SW480 (cell line): ENCODE measurements at regions not wholly inside any gene's neighbourhood (a gene's known extent, or its start where the extent isn't known, plus 50 kb on each side); places are given as distances from the start of the nearest gene placed in this dataset.
"Not testable (repeated sequence)": the region's sequence is repeated elsewhere in the genome, so short reads cannot be mapped to it uniquely, and the experiment has no call there.

Source experiments
- DNase-seq: peaks from one replicate; pipeline ENCODE4 v3.0.0-alpha.2; 2016; ENCODE audit warnings: low spot score

DNA sequence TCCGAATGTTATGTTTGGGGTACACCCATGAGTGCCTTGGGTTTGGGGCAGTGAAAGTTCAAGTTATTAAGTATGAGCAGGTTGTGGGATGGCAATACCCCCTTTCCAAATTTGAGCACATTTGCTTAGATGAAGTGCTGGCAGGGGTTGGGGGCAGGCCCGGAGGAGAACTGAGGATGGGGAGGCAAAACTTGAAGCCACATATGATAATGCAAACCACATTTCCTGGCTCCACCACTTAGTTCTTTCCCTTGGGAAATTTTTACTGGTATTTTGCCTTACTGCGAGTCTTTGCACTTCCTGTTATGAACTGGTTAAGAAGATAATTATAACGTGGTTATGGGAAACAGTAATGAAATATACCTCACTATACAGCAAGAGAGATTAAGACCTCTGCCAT, 336.0 kb upstream of the ONECUT1 start:
- DNase-seq, result no peak

DNA sequence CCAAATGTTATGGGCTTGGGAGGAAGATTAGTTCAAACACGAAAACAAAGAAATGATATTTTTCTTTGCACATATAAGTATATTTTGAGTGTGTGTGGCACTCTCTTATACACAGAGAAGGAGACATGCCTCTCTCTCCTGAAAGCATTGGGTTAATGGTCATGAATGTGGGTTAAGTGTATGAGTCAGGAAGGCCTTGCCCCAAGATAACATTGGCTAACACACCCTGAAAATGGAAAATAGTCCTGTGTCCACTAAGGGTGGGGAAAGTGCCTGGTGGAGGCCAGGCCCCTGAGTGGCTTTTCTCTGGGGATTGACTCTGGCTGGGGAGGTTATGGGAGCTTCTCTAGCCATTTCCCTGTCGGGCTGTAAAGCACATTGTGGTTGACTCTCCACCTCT, 332.7 kb upstream of the ONECUT1 start:
- DNase-seq, result no peak

DNA sequence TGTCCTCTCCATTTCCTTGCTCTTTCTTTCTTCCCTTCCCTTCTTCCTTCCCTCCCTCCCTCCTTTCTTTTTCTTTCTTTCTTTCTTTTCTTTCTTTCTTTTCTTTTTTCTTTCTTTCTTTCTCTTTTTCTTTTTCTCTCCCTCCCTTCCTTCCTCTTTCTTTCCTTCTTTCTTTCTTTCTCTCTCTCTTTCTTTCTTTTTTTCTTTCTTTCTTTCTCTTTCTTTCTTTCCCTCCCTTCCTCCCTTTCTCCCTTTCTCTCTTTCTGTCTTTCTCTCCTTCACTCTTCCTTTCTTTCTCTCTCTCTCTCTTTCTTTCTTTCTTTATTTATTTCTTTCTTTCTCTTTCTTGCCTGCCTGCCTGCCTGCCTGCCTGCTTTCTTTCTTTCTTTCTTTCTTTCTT, 326.8 kb upstream of the ONECUT1 start:
- DNase-seq, result not testable (repeated sequence)

DNA sequence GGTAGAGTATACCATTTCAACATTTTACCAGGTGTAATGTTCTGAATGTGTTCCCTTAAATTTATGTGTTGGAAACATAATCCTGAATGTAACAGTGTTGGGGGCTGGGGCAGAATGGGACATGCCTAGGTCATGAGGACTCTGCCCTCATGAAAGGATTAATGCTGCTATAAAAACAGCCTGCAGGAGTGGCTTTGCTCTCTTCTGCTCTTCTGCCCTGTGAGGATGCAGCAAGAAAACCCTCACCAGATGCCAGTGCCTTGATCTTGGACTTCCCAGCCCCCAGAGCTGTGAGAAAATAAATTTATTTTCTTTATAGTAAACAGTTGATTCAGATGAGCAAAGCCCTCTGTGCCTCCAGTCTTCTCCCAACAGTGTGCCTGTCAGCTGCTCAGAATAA, 326.0 kb upstream of the ONECUT1 start:
- no peak for DNase-seq

DNA sequence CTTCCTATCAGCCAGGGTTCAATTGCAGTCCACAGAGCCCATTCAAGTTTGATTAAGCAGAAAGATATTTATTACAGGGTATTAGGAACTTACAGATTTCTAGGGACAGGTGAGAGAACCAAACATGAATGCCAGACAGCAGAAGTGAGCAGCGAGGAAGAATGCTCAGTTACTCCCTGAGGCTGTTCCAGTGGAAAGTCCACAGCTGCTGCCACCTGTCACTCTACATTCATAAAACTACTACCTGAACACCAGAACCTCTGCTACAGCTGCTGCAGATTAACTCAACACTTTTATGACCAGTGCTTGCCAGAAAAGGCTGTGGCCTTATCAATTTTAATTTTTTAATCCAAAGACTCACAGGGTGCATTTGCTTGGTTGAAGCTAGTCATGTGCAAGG, 325.4 kb upstream of the ONECUT1 start:
- DNase-seq, result no peak

DNA sequence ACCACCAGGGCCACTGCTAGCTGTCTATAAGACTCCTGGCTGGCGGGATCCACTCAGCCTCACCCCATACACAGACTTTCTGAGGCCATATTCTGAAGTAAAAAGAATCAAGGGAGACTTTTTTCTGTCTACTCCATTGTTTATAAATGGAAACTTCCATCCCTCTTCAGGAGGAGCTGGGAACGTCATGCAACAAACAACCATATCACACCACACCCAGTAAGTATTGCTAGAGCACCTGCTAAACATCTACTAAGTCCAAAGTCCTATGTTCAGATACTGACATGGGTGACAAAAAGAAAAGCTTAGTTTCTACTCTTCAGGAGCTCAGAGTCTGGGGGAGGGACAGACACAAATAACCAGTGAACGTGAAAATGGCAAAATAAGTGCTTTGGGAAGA, 324.8 kb upstream of the ONECUT1 start:
- DNase-seq, result peak; percentile 3

DNA sequence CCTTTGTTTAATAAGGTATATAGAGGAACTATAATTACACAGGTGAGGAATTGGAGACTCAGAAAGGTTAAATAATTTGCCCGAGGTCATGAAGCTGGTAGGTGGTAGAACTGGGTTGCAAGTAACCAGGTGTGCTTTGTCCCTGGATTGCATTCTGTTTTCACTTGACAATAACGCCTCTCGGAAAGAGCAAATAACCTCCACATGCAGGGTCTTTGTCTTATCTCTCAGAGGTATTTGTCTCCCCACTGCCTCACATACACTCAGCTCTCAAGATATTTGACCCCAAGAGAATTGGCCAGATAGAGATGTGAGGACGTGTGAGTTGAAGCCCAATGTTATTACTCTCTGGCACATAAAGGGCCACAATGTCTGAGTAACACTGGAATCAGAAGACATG, 320.9 kb upstream of the ONECUT1 start:
- no peak for DNase-seq

DNA sequence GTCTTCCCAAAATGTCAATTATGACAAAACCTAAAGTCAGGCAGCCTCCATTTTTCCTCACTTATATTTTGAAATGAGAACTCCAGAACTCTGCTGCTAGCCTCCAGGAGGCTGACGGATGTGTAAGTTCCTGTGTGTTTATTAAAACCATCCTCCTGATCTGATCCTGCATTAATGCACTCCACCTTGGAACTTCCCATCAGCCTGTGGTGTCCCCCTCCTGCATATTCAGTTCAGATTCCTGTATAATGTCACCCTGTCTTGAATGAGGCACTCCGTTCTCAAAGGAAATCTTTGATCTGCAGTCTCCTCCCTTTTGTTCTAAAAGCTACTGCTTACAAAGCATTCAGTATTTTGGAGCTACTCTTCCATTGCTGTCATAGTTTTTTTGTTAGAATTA, 318.2 kb upstream of the ONECUT1 start:
- DNase-seq, result no peak

DNA sequence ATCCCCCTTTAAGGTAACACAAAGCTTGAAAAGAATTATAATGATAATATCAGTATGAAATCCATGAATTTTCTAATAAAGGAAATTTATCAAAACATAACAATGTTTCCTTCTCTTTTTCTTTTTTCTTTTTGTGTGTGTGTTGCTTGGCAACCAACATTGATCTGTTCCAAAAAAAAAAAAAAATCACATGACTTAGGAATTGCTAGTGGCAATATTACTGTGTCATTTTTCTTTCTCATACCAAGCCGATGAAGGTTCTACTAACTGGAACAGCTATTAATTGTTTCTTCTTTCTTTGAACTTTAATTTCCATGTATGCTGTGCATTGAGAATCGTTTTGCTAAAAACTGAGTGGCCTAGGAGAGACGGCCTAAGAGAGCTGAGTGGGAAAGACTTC, 317.7 kb upstream of the ONECUT1 start:
- no peak for DNase-seq

DNA sequence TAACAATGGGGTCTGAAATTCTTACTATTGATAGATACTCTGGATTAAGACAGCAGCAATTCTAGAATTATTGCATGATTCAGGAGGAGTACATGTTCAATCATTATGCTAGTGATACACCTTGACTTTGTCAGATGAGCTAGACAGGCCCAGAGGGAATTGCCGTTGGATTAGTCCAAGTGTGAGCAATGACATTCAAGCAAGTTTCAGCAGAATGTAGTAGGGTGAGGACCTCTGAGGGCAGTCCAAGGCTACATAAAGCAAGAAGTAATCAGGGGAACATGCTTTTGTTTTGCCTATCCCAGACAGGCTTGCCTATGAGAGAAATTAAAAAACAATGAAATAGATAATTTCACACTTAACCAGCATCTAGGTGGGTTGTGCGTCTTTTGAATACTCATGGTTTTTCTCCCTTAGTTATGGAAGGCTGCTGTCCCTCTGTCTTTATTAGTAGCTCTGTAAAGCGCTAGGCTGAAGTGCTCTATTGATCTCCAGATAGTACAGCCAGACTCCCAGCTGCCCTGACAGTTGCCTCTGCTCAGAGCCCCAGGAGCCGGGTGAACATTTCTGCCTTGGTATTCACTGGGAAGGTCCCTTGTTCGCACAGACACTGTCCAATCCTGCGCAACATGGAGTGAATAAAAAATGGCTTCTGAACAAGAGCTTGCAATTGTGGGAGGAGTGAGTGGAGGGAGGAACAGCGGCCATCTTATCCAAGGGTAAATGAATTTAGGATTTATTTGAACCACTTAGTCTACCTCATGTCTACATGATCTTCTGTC, 316.6 kb upstream of the ONECUT1 start:
- no peak for DNase-seq

DNA sequence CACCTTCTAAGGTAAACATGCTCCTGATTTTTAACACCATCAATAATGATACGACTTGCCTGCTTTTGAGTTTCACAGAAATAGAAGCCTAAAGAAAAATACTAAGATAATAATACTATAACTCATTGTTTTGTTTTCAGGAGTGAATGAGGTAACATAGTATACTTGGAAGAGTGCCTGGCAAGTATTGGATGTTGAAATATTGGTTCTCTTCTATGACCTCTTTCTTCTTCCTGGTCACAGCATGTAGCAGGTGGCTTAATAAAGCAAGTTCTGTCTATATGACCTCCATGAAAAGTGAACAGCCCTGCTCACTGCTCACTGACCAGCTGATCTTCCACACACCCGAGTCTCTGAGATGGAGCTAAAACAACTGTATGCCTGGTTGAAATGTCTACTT, 312.3 kb upstream of the ONECUT1 start:
- DNase-seq, result no peak

DNA sequence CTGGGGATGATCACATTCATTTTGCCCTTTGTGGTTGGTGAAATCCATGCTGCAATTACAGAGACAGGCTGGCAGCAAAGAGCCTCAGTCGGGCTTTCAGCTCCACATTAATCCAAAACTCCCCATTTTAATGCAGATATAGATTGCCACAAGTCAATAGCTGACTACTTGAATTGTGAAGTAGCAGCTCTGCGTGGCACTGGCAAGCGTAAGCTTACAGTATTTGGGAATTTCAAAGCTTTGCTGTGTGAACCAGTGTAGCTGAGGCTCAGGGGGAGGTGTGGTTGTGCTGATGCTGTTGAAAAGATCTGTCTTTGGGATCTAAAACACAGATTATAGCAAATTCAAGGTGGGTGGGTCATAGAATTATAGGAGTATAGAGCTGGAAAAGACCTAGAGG, 290.3 kb upstream of the ONECUT1 start:
- DNase-seq, result no peak

DNA sequence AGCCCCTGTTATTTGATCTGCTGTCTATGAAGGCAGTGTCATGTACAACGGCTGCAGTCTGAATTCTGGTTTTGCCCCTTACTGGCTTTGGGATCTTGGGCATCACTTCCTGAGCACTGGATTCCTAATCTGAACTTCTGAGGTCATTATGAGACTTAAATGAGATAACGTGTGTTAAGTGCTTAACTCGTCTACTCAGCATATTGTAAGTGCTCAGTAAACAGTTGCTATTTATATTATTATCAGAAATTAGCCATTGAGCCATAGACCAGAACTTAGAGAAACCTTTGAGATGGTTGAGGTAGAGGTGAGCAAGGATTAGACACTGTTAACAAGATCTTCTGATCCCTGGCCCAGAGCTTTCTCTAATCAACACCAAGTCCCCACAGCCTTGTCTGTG, 284.1 kb upstream of the ONECUT1 start:
- DNase-seq, result no peak

DNA sequence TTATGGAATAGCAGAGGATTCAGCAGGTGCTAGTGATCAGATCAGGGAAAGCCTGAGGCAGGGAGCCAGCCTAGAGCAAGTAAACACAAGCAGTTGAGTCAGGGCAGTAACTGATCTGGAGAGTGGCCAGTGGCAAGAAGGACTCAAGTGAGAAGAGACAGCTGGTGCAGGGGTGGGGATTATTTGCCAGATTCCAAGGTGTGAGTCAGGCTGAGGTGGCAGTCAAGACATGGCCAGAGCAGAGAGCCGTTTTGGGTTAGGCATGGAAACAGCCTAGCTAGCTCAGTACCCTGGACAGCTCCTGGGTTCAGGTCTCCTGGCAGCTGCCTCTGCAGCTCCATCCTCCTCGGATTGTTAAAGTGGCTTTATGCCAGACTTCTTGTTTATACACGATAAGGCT, 281.9 kb upstream of the ONECUT1 start:
- DNase-seq, result peak; percentile 44

DNA sequence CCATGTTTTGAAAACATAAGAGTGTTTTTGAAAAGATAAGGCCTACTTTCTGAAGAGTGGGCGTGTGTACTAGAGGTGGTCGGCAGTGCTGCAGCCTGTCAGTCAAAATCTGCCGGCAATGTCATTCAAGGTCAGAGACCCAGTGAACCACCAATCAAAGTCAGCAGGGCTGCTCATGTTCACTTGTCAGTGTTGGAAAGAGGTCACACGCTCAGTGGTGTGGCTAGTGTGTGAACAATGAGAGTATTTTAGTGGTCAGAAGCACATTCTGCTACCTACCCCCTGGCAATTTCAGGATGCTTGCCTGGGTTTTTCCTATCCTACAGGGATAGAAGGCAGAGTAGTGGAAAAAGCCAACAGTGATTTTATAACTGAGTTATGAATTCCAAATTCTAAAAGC, 278.5 kb upstream of the ONECUT1 start:
- no peak for DNase-seq

DNA sequence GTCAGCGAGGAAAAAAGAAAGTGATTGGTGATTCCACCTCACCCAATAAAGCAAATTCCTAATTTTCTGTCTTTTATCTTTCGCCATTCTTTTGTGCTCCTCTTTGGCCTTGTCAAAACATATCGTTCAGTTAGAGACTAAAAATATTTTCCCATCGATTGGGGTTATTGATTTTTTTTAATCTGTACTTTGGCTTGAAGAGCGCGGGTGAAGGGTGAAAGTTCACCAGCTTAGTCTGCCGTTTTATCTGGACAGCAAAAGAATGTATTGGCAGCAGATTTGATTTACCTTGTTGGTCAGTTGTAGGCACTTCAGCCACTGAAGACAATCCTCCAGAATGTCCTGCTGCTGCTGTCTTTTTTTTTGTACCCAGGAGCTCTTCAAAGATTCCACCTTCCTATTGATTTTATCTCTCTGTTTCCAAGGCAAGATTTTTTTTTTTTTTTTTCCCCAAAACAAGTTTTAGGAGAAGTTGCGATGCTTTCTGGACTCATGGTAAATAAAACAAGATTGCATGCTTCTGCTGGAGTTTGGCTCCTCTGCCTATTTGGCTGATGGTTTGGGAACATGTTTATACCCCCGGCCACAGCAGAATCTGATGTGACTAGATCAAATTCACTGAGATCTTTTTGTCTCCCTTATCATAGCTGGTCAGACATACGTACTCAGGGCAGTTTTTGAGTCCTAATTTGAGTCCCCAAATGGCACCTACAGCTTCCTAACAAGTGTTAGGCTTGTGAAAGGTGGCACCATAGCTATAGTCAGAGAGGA, 269.3 kb upstream of the ONECUT1 start:
- no peak for DNase-seq

DNA sequence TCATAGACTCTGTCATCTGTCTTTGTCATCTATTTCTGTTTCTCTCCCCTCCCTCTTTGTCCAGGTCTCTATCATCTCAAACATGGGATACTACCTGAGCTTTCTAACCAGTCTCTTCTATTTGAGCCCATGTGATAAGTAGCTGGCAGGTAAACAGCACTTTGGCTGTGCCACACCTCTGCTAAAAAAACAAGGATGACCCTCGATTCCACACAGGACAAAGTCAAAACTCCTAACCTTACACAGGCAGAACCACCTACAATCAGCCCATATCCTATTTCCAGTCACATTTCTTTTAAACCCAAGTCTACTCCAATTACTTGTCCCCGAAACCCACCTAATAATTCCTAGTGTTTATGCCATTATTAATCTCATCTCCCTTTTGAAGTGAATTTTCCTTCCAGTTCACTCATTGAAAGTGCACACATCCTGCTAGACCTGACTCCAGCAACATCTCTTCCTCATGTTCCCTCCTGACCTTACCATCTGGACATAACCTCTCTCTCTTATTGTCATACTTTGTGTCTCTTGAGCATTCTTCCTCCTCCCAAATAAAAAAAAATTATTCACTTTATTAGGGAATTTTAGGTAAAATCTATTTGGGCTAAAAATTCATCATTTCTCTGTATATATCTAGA, 256.1 kb upstream of the ONECUT1 start:
- DNase-seq, result no peak

DNA sequence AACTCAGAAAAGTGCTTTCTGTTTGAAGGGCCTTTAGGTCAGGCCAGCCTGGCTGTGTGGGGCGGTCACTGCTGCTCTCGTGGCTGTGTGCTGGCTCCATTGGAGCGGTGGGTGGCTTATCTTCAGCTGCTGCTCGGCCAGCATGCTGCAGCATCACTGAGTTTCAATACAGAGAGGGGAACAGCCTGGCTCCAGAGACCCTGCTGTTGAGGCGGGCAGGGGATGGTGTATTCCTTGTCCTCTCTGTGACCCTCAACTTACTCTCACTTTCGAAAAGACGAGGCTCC, 248.5 kb upstream of the ONECUT1 start:
- no peak for DNase-seq

DNA sequence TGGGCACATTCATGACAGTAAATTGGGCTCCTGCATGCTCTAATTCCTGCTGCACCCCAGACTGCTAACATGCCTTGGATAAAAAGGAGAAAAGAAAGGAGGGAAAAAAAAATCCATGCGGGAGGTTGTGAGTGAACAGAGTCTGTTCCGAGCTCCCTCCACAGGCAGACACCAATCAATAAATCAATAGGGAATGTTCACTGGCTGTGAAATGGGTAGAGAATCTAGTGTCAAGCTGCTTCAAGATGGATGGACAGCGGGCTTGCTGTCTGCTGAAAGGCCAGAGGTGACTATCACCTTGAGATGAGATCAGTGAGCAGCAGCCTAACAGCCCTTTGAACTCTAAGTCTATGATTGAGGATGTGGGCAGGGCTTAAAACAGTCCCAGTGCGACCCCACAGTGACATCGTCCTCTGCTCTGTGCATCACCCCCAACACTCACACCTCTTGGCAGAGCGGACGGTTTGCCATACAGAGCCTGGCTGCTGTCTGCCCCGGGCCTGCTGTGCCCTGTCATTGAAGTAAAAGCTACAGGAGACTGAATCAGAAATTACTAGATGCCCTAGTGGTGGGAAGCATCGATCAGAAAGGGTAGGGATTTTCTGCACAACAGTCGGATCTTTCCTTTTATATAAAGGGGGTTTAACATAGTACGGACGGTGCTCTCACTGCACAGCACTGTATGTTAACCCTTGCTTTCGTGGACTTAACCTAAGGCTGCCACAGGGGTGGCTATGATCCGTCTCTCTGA, 247.9 kb upstream of the ONECUT1 start:
- no peak for DNase-seq

DNA sequence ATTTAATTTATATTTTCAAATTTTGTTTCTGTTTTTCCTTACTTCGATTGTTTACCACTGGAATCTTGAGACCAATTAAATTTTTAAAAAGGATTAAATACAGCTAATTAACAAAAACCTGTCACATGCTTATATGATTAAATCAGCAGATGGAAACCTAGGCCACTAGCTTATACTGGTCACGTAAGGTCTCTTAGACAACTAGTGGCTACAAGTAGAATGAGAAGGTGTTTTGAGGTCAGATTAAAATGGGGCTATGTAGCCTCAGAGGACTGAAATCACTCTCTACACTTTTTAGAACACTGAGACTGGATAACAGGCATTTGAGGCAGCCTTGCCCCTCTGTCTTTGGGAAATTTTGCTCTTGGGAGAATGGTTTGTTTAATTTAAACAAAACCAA, 246.5 kb upstream of the ONECUT1 start:
- DNase-seq, result no peak

DNA sequence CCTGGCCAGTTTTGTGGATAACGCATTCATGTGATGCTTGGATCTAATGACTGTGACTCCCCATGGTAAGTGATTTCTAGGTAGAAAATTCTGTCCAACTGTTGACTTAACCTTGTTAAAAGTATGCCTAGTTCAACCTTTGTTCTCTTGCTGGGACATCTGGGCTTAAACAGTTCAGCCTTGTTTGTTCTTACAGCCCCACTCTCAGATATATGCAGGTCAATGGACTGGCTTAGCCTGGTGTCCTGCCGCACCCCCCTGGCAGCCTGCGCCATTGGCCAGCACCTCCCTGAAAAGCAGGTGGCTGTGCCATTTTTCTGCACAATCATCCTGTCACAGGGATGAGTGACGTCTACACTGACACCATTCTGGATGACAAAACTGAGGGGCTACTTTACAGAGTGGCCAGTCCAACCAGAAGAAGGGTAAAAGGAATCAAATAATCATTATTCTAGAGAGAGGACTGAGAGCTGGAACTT, 244.7 kb upstream of the ONECUT1 start:
- no peak for DNase-seq

DNA sequence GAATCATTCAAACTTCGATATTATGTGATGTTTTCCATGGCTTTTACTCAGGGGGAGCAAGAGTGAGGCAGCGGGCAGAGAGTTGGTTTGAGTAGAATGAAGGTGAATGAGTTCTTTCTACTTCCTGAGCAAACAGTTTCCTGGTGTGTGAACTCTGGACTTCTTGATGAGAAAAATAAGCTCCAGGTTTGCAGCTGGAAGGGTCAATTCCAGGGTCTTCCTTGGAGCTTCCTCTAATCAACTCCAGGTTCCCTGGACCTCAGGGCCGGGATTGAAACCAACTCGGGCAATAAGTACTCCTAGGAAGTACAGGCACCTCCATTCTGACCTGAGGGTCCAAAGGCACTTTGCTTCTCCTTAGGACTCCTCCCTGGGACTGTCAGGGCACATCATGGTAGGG, 243.6 kb upstream of the ONECUT1 start:
- no peak for DNase-seq

DNA sequence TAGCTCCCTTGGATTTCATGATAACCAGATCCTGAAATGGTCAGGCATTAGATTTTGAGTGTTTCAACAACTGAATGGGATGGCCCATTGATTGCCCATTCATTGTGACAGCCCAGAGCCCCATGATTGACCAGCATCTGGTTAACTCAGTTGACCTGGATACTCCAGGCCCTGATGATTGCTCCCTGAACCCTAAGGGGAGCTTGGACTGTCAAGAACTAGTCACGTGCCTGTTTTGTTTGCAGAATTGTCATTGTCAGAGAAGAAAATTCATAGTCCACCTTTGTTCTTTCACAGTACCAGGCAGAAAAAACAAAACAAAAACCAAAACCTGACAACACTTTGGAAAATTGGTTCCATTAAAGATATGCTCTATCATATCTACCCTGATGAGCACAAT, 241.3 kb upstream of the ONECUT1 start:
- DNase-seq, result no peak
